Activated T-helper 2 cell treated with anti-CD3 and anti-CD28 coated beads, Interferon-gamma antibody, Interleukin-2, Interleukin-4, amounts not matched to agents 10 μg/mL and 5 μg/mL and 100 μg/mL, durations not matched to agents 14 hours and 24 hours and 36 hours (primary cell): ENCODE measurements at regions not wholly inside any gene's neighbourhood (a gene's known extent, or its start where the extent isn't known, plus 50 kb on each side); places are given as distances from the start of the nearest gene placed in this dataset.
"Not testable (repeated sequence)": the region's sequence is repeated elsewhere in the genome, so short reads cannot be mapped to it uniquely, and the experiment has no call there.

Source experiments
- DNase-seq: peaks from one replicate; pipeline ENCODE4 v3.0.0; 2021; ENCODE audit warnings: low spot score
- H3K27ac Mint-ChIP-seq: one replicate; pipeline ENCODE4 v1.8.0; 2021; ENCODE audit warnings: mixed read lengths
- H3K27me3 Mint-ChIP-seq: one replicate; pipeline ENCODE4 v1.8.0; 2021; ENCODE audit warnings: low read depth, mixed read lengths
- H3K36me3 Mint-ChIP-seq: one replicate; pipeline ENCODE4 v1.8.0; 2021; ENCODE audit warnings: low read depth, mixed read lengths
- H3K4me1 Mint-ChIP-seq: one replicate; pipeline ENCODE4 v1.8.0; 2021; ENCODE audit warnings: low read depth, mixed read lengths
- H3K4me3 Mint-ChIP-seq: one replicate; pipeline ENCODE4 v1.8.0; 2021; ENCODE audit warnings: low read depth, mild to moderate bottlenecking, moderate library complexity, mixed read lengths
- H3K9me3 Mint-ChIP-seq: one replicate; pipeline ENCODE4 v1.8.0; 2021; ENCODE audit warnings: mixed read lengths
- intact Hi-C: fragments of 100-400 bp; cut with micrococcal nuclease; formaldehyde crosslinking; loops from one replicate; pipeline ENCODE4 v1.15.1; 2023

GRCh38 chr6:137581019-137581707 is 87.0 kb upstream of the OLIG3 start:
- intact Hi-C loops: no loop called here
- Mint-ChIP-seq H3K4me3 (no peak overlapping the region), H3K36me3 (no peaks in the 10 kb centered on the region), H3K27me3 (peaks cover 30% of the 10 kb centered on the region), H3K9me3 (no peaks in the 10 kb centered on the region), H3K4me1 (no peaks in the 10 kb centered on the region), H3K27ac (no peak overlapping the region)
- no peak for DNase-seq

- H3K4me3 Mint-ChIP-seq, intact Hi-C loops, H3K4me1 Mint-ChIP-seq, H3K9me3 Mint-ChIP-seq, H3K36me3 Mint-ChIP-seq, DNase-seq, H3K27ac Mint-ChIP-seq: not testable (repeated sequence)
- H3K27me3 Mint-ChIP-seq: peaks cover 32% of the 10 kb centered on the region
These were observed 89.3 kb upstream of the OLIG3 start for GRCh38 chr6:137583519-137583918.

GRCh38 chr6:137588472-137588871 is 94.3 kb upstream of the OLIG3 start:
- intact Hi-C loops: loop anchor here (5.0 kb wide), 1 partner anchor 91 kb away; no protein-coding TSS in a partner anchor
- Mint-ChIP-seq H3K4me3 (no peak overlapping the region), H3K27ac (no peak overlapping the region)

GRCh38 chr6:137589067-137589848 is 95.1 kb upstream of the OLIG3 start:
- Mint-ChIP-seq H3K4me1 (peaks cover 8% of the 10 kb centered on the region), H3K4me3 (no peak overlapping the region), H3K27ac (no peak overlapping the region), H3K9me3 (peaks cover 29% of the 10 kb centered on the region), H3K27me3 (peaks cover 22% of the 10 kb centered on the region), H3K36me3 (peaks cover 5% of the 10 kb centered on the region)
- intact Hi-C loops: loop anchor here (5.0 kb wide), 1 partner anchor 92 kb away; no protein-coding TSS in a partner anchor
- DNase-seq: peak; percentile 51

More at GRCh38 chr6:137588472-137588871, 94.3 kb upstream of the OLIG3 start:
- Mint-ChIP-seq H3K36me3 (peaks cover 5% of the 10 kb centered on the region), H3K4me1 (peaks cover 8% of the 10 kb centered on the region), H3K9me3 (peaks cover 27% of the 10 kb centered on the region), H3K27me3 (peaks cover 25% of the 10 kb centered on the region)
- no peak for DNase-seq

GRCh38 chr6:137590684-137591083 is 96.5 kb upstream of the OLIG3 start:
- peaks cover 27% of the 10 kb centered on the region for H3K27me3 Mint-ChIP-seq
- no peak overlapping the region for H3K27ac Mint-ChIP-seq
- intact Hi-C loops: no loop called here
- peaks cover 5% of the 10 kb centered on the region for H3K36me3 Mint-ChIP-seq
- H3K4me3 Mint-ChIP-seq: no peak overlapping the region
- H3K4me1 Mint-ChIP-seq: peaks cover 8% of the 10 kb centered on the region
- H3K9me3 Mint-ChIP-seq: peaks cover 32% of the 10 kb centered on the region
- DNase-seq: no peak

- H3K4me3 Mint-ChIP-seq: no peak overlapping the region
- H3K27me3 Mint-ChIP-seq: peaks cover 43% of the 10 kb centered on the region
- H3K9me3 Mint-ChIP-seq: no peaks in the 10 kb centered on the region
- intact Hi-C loops: no loop called here
- no peak overlapping the region for H3K27ac Mint-ChIP-seq
- no peak for DNase-seq
- H3K36me3 Mint-ChIP-seq: no peaks in the 10 kb centered on the region
- no peaks in the 10 kb centered on the region for H3K4me1 Mint-ChIP-seq
These were observed 107.3 kb upstream of the OLIG3 start for GRCh38 chr6:137601471-137601870.

GRCh38 chr6:137602313-137603197 is 108.4 kb upstream of the OLIG3 start:
- no peak overlapping the region for H3K27ac Mint-ChIP-seq
- H3K36me3 Mint-ChIP-seq: no peaks in the 10 kb centered on the region
- H3K9me3 Mint-ChIP-seq: no peaks in the 10 kb centered on the region
- intact Hi-C loops: no loop called here
- H3K27me3 Mint-ChIP-seq: peaks cover 45% of the 10 kb centered on the region
- H3K4me1 Mint-ChIP-seq: no peaks in the 10 kb centered on the region
- no peak for DNase-seq
- no peak overlapping the region for H3K4me3 Mint-ChIP-seq

- Mint-ChIP-seq H3K9me3 (no peaks in the 10 kb centered on the region), H3K4me3 (no peak overlapping the region), H3K27ac (no peak overlapping the region), H3K27me3 (peaks cover 37% of the 10 kb centered on the region), H3K4me1 (no peaks in the 10 kb centered on the region), H3K36me3 (no peaks in the 10 kb centered on the region)
- no peak for DNase-seq
- intact Hi-C loops: no loop called here
These were observed 116.5 kb upstream of the OLIG3 start for GRCh38 chr6:137610702-137611101.

- intact Hi-C loops: no loop called here
These were observed 129.1 kb upstream of the OLIG3 start for GRCh38 chr6:137623293-137623692.

GRCh38 chr6:137625100-137625661 is 131.0 kb upstream of the OLIG3 start:
- intact Hi-C loops: no loop called here
- DNase-seq: no peak
- no peak overlapping the region for H3K4me3 Mint-ChIP-seq
- peaks cover 26% of the 10 kb centered on the region for H3K27me3 Mint-ChIP-seq
- no peaks in the 10 kb centered on the region for H3K4me1 Mint-ChIP-seq
- H3K9me3 Mint-ChIP-seq: no peaks in the 10 kb centered on the region
- H3K27ac Mint-ChIP-seq: no peak overlapping the region
- H3K36me3 Mint-ChIP-seq: no peaks in the 10 kb centered on the region

More at GRCh38 chr6:137623293-137623692, 129.1 kb upstream of the OLIG3 start:
- H3K4me1 Mint-ChIP-seq: no peaks in the 10 kb centered on the region
- DNase-seq: no peak
- no peak overlapping the region for H3K27ac Mint-ChIP-seq
- H3K36me3 Mint-ChIP-seq: no peaks in the 10 kb centered on the region
- no peak overlapping the region for H3K4me3 Mint-ChIP-seq
- H3K9me3 Mint-ChIP-seq: no peaks in the 10 kb centered on the region
- peaks cover 34% of the 10 kb centered on the region for H3K27me3 Mint-ChIP-seq

- intact Hi-C loops: no loop called here
- Mint-ChIP-seq H3K9me3 (no peaks in the 10 kb centered on the region), H3K4me3 (no peak overlapping the region), H3K36me3 (no peaks in the 10 kb centered on the region), H3K27me3 (peaks cover 25% of the 10 kb centered on the region), H3K27ac (no peak overlapping the region), H3K4me1 (peaks cover 2% of the 10 kb centered on the region)
- no peak for DNase-seq
These were observed 131.6 kb upstream of the OLIG3 start for GRCh38 chr6:137625808-137626207.

GRCh38 chr6:137630666-137631065 is 136.5 kb upstream of the OLIG3 start:
- Mint-ChIP-seq H3K36me3 (no peaks in the 10 kb centered on the region), H3K27me3 (peaks cover 8% of the 10 kb centered on the region), H3K4me1 (peaks cover 5% of the 10 kb centered on the region), H3K4me3 (no peak overlapping the region), H3K9me3 (no peaks in the 10 kb centered on the region), H3K27ac (no peak overlapping the region)
- intact Hi-C loops: no loop called here
- DNase-seq: no peak
